NCI-H187 treated with DMSO at 0.1 percent for 48 hours (cell line): ENCODE measurements at regions not wholly inside any gene's neighbourhood (a gene's known extent, or its start where the extent isn't known, plus 50 kb on each side); places are given as distances from the start of the nearest gene placed in this dataset.

ENCODE experiments used
- DNase-seq: peaks from one replicate; lab custom pipeline; 2025; lab: John Stamatoyannopoulos, UW

DNA sequence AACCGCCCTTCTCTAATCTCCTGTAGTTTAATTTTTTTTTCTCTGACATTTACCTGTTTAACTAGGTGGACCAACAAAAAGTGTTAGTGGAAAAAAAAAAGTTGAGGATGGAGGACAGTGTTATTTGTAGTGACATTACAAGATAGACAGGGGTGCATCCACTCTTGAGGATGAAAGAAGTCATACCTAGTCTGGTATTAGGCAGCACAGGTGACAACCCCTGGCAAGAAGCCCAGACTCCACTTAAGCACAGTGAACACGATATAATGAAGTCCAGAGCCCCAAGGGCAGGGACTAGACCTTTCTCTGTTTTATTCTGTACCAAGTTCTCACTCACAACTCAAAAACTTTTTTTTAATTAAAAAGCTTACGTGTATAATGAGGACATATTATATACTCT is 268.4 kb downstream of the GPR37 start:
- peak; percentile 36 for DNase-seq

DNA sequence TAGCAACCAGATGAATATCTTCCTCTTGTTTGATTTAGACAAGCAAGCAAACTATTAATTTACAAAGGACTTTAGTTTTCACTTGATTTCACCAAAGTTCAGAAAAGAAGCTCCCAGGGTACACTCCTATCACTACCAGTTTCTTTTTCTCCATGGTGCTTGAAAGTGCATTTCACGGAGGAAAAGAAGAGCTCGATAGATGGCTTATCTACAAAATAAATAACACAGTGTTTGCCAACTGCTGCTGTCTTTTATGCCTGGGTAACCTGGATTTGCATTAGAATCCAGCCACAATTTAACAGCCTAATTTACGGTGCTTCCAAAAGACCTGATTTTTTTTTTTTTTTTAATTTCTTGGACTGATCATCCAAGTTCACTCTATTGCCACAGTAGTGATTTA is 275.7 kb downstream of the GPR37 start:
- DNase-seq, result peak; percentile 32

DNA sequence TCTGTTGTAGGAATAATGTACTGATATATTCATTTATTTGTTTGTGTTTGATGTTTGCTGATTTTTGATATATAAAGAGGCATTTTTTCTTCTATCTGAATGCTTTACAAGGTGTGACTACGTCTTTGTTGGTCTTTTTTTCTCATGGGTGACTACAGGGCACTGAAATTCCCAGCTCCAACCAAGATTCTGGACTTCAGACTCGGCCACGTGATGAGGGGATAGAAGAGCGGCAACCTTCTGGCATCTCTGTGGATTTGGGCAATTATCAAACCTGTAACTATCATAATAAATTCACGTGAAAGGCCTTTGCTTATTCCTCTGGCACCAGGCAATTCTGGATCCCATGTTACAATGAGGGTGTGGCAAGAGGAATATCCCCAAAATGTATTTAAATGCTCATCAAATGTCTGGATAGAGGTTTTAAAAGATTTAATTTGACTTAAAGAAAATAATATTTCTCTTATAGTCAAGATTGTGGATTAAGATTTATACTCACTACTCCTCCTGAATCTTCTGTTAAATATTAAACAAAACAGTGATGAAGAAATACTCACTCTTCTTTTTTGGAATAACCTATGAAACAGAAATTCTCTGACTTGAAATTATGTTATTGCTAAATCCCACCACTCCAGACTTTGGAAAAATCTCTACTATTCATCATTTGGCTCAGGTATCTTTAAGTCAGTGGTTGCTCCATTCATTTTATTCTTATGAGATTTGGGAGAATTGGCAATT is 276.3 kb downstream of the GPR37 start:
- DNase-seq, result no peak

DNA sequence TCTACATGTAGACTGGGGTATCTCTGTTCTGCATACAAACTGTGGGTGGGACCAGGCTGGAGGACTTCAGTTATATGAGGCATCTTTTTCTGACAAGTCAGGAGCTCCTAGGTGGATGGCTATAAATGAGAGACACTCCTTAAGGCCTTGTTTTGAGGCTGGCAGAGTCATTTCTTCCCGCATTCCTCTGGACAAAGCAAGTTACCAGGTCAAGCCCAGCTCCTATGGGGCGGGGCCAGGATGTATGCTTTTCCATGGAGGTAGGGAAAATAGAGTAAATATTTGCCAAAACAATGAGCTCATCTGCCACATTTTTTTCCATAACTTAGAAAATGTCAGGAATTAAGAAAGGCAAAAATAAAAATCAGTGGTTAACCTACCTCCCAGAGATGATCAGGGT is 283.4 kb downstream of the GPR37 start:
- DNase-seq, result no peak

DNA sequence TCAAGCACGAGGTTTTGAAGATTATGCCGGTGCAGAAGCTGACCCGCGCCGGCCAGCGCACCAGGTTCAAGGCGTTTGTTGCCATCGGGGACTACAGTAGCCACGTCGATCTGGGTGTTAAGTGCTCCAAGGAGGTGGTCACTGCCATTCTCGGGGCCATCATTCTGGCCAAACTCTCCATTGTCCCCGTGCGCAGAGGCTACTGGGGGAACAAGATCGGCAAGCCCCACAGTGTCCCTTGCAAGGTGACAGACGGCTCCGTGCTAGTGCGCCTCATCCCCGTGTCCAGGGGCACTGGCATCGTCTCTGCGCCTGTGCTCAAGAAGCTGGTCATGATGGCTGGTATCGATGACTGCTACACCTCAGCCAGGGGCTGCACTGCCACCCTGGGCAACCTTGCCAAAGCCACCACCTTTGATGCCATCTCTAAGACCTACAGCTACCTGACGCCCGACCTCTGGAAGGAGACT is 284.7 kb downstream of the GPR37 start:
- no peak for DNase-seq

- DNase-seq, result no peak
These were observed 285.4 kb downstream of the GPR37 start for GRCh38 chr7:124480036-124480820.

GRCh38 chr7:124462249-124462648 is 303.3 kb downstream of the GPR37 start:
- no peak for DNase-seq

DNA sequence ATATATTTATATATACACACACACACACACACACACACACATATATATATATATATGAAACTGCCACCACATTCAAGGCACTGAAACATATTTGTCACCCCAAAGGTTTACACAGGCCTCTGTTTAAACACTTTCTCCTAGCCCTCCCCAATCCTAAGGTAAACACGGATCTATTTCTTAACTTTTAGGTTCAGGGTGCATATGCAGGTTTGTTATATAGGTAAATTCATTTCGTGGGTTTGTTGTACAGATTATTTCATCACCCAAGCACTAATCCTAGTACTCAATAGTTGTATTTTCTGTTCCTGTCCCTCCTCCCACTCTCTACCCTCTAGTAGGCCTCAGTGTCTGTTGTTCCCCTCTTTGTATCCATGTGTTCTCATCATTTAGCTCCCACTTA is 305.0 kb downstream of the GPR37 start:
- no peak for DNase-seq

GRCh38 chr7:124460056-124460450 is 305.5 kb downstream of the GPR37 start:
- DNase-seq, result no peak

DNA sequence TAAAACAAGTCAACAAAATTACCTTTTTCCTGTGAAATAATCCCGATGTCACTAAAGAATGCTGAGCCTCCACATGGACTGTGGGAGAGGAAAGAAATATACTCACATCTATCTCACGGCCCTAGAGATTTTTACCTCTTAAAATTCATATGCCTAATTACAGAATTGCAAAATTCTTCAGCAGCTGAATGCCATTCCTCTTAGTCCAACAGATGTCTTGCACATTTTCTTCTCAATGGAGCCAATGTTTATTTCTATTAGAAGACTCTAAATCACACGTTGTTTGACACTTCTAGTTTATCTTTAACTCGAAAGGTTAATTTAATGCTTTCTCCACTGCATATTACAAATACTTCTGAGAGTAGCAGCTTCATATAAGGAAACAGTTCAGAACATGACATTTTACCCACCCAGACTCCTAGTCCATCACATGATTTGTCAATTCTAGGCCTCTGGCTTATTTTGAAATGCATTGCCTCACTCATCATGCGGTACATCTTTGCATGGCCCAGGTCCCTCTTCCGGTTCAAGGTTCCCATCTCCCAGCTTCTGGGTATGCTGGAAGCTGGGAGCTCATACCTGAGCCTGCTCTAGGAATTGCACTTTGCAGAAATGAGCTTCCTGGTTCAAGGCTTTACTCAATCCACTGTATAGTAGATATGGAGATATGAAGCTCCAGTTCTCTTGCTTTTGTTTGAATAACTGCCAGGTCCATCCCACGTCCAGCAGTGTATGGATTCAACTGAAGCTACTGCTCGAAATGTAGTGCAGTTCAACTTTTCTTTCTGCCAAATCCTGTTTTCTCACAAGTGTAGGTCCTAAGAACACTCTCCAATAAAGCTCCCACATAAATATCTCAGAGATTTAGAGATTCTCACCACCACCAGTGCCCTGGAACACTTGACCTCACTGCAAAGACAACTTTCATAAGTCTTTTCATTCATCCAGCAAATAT is 306.2 kb downstream of the GPR37 start:
- DNase-seq, result no peak

DNA sequence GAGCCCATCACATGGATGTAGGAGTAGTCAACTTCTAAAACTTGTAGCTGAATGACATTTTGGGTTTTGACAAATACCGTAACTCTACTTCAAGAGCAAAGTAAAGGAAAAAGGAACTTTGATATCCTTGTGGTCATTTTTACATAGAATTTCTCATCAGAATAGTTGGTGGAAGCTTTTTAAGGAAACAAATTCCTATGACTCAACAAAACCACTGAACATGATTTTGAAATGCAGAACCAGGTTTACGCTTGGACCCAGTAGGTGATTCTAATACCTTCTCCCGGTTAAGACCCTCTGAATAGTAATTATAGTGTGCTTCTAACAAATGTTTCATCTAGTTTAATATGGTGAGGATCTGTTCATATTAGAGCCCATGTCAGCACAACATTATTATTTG is 307.8 kb downstream of the GPR37 start:
- DNase-seq, result no peak

GRCh38 chr7:124456286-124456685 is 309.3 kb downstream of the GPR37 start:
- no peak for DNase-seq

- no peak for DNase-seq
These were observed 313.4 kb downstream of the GPR37 start for GRCh38 chr7:124452186-124452585.

- DNase-seq, result no peak
These were observed 315.7 kb downstream of the GPR37 start for GRCh38 chr7:124449896-124450295.

DNA sequence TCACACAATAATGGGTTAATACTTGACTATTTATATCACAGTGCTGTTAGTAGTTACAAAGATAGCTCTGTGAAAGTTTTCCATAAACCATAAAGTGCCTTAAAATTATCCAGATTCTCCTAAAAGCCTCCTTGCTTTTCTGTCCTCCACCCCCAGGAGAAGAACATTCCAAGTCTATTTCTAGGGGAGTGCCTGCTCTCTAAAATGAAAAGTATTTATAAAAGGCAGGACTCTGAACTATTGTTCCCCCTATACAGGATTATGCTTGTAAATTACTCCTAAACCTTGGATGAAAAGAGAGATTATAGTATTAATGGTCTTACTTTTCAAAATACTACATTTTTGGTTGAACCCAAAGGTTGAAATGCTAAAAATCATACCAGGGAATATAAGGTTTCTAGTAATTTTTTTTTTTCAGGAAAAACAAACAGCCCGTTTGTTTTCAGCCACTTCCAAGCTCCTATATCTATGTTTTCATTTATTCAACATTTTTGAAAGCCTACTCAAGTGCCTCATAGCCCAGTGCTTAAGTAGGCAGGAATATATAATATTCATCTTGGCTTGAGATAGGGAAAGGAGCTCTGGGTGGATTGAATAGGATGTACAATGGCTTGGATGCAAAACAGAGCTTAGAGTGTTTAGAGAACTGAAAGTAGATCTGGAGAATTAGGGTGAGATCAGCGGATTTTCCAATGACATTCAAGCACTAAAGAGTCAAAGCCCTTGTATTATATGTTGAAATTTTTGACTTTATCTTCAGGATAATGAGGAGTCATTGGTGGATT is 320.7 kb downstream of the GPR37 start:
- no peak for DNase-seq

- DNase-seq, result no peak
These were observed 321.8 kb downstream of the GPR37 start for GRCh38 chr7:124443762-124444161.

DNA sequence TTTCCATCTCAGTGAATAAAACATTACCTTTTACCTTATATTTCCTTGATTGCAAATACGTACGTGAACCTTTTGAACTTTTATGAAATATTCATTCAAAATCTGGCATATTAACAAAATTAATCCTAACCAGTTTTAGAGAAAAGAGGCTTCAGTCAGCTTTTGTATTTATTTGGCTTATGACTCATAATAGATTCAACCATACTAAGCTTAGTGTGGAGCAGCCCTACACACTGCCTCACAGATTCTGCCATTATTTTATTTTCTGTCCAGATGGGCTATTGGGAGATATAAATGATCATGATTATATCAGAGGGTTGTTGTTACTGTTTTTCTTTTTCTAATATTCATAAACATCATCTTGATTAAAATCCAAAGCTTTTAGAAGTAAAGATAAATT is 325.5 kb downstream of the GPR37 start:
- no peak for DNase-seq

DNA sequence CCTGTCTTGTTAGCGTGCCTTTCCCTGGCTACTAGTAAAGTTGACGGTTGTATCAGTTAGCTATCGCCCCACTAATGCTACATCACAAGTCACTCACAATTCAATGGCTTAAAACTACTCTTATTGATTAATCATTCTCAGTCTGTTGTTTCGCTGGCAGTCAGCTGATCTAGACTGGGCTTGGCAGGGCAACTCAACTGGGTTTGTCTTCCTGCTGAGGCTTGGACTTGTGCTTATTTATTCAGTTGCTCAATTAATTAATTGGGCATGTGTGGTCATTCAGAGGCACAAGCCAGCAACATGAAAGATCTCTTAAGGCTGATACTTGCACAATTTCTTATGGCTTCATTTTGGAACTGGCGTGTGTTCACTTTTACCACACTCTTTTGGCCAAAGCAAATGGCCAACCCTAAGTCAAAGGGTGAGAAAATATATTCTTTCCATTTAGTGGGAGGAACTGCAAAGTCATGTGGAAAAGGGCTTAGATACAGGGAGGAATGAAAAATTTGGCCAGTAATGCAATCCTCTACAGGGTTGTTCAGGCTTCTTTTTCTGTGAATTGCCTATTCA is 333.5 kb downstream of the GPR37 start:
- DNase-seq, result no peak

- DNase-seq, result no peak
These were observed 335.7 kb downstream of the GPR37 start for GRCh38 chr7:124429923-124430322.

GRCh38 chr7:124428781-124429180 is 336.8 kb downstream of the GPR37 start:
- no peak for DNase-seq

DNA sequence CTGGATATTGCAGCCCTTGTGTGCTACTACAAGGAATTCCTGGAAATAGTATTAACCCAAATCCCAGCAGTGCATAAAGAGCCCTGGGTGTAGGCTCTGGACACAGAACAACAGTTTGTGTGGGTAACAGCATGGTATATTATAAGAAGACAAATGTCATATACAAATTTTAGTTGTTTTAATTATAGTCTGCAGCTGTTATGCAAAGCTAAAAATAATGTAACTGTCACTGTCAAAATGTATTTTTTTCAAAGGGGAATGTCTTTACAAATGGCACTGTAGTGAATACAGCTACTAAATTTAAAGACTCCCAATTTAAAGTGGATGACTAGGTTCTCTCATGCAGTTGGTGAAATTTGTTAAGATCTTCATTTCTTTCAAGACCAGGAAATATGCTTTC is 339.0 kb downstream of the GPR37 start:
- no peak for DNase-seq
